ENCODE measurements at regions not wholly inside any gene's neighbourhood (a gene's known extent, or its start where the extent isn't known, plus 50 kb on each side); places are given as distances from the start of the nearest gene placed in this dataset.

- TF ChIP-seq CTCF (IDR thresholded peaks at IDR 0.05) (no peak), POLR2A (IDR thresholded peaks at IDR 0.05) (no peak), EP300 (IDR thresholded peaks at IDR 0.05; ENCODE audit: low read depth) (no peak)
Measured at GRCh38 chr2:9790702-9791225, 52.5 kb upstream of the TAF1B start.
